8988T (cell line): ENCODE measurements at regions not wholly inside any gene's neighbourhood (a gene's known extent, or its start where the extent isn't known, plus 50 kb on each side); places are given as distances from the start of the nearest gene placed in this dataset.

Experiments
- DNase-seq: peaks from one replicate; pipeline ENCODE4 v3.0.0; 2011

GRCh38 chr3:187936676-187937075 lies 191.4 kb upstream of the BCL6 start:
- DNase-seq = no peak

DNA sequence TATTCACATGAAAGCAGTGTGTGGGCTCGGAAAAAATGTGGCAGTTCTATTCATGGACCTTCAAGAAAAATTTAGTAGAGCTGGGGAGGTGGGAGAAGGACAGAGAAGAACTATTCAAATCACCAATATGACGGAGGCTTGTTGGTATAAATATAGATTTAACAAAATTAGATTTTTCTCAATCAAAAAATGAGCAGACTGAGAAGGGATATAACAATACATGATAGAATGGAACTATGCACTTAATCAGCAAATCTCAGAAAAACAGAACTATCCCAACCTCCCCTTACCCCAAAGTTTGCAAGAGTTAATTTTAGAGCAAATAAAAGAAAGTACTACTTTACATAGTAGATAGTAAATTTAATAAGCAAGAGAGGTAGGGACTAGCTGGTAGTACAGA lies 194.6 kb upstream of the BCL6 start:
- DNase-seq = no peak

DNA sequence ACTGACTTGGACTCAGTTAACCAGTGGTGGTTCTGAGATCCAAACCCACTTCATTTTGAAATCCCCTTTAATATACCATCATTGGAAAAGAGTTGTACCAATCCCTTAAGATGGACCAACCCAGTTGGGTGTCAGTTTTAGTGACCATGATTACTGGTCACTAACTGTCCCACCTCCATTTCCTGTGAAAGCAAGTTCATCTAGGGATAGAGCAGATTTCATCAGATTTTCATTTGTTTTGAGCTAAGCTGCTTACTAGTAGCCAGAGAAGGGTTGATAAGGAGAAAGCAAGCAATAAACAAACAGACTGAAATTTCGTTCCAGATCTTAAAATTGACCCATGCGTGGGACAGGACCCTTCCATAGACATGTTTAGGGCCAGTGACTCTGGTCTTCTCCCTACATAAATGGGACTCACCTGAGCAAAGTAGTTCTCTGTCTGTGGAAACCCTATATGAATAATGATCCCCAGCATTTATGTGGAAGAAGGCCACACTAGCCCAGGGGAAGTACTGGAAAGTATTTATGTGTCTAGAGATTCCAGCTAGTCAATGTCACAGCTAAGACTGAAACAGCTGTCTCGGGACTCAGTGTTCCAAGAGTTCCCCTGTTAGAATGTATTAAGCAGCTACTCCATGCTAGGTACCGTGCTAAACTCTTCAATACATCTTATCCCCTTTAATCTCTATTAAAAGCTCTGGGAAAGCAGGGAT lies 196.0 kb upstream of the BCL6 start:
- DNase-seq = no peak

GRCh38 chr3:187941848-187942194 lies 196.6 kb upstream of the BCL6 start:
- no peak for DNase-seq

DNA sequence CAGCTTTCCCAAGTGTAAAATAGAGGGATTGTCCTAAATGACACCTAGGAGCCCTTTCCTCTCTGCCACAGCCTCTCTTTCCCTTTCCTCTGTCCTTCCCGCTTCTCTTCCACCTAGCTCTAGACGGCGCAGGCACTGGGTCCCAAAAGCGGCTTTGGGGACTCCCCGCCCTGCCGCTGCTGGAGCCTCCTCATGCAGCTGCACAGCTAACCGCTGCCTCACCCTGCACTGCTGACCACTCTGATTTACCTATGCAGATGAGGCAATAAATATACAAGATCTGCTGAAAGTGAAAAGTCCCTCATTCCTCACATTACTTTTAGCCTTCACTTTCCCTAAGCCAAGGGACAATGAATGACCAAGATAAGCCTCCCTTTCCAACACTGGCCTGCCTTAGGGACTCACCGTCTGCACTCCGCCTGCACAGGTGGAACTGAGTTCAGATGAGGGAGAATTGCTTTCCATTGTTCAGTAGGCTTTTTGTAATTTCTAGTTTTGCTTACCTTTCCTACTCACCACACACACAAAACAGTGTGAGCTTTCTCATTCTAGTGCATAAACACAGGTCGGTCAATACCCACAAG lies 197.5 kb upstream of the BCL6 start:
- DNase-seq = no peak

- DNase-seq = no peak
These were observed 198.6 kb upstream of the BCL6 start for GRCh38 chr3:187943677-187944389.

DNA sequence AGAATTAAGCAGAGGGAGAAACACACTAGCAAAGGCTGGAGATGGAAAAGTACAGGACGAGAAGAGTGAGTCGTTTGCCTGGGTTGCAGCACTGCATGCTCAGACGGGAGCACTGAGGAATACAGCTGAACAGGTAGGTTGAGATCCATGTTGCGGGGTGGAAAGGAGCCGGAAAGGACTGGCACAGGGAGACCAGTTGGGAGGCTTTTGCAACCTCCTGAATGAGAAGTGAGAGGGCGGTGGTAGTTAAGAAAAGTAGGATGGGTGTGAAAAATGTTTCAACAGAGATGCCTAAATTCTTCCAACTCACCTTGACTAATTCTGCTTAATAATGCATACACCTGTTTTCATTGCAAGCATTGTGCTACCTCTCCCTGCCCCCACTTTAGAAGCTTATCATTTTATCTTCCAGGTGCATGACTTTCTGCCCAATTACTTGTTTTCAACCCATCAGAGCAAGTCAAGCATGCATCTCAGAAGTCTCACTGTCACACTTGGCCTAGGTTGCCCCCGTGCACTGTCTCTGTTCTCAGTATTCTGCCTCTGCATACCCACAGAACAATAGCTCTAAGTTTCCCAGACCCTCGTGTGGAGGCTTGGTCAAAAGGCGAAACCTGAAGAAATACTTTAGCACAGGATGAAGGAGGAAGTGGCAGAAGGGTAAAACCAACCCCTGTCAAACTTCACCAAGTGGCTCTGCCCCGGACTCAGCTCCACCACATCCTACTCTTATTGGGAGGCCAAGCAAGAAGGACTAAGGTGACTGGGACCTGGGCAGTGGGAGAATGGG lies 199.3 kb upstream of the BCL6 start:
- no peak for DNase-seq

DNA sequence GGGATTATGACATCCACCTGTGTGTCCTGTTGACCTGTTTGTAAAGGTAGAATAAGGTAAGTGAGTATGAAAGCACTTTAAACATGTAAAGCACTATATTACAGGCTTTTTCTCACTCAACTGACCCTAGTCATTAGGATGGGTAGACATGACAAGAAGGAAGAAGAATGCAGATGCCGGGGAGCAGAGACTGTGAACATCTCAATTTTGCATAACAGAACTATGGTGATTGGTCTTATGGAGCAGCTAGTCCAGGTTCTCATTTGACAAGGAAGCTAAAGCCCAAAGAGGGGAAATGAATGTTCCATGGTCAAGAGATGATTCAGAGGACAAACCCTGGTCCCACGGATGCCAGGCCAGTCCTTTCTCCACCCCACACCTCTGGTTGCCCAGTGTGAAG lies 200.1 kb upstream of the BCL6 start:
- DNase-seq = no peak

- no peak for DNase-seq
These were observed 201.0 kb upstream of the BCL6 start for GRCh38 chr3:187946163-187946691.

DNA sequence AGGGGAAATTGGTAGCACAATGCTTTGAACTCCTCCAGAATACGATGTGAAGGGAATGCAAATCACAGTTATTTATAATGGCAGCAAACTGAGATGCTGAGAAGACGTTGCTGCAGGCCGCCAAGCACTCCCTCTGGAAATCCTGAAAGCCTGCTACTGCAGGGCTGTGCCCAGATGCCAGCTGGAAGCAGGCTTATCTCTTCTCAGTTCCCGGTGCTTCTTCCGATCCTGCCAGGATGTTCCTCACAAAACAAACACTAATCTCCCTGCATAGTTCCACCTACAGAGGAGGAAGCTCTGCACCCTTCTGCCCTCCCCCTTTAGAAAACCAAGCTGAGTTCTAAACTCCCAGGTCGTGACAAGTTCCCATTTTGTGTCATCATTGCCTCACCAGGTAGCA lies 201.7 kb upstream of the BCL6 start:
- DNase-seq = no peak

GRCh38 chr3:187947927-187948682 lies 202.8 kb upstream of the BCL6 start:
- DNase-seq = no peak

GRCh38 chr3:187949093-187949820 lies 204.0 kb upstream of the BCL6 start:
- no peak for DNase-seq

DNA sequence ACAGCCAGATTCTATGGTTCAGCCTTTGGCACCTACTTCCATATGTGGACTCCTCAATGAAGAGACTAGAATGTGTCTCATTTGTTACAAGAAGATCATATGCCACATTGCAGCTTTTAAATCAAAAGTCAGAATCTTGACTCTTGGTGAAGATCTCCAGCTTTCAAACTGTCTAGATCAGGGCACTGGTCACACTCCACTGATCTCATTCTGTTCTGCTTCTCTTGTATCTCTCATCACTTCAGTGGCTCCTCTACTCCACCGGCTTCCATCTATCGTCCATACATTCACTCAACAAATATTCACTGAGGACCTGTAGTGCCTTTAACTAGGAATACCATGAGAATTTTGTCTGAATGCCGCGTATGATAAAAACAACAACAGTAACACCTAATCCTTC lies 203.3 kb upstream of the LPP start:
- no peak for DNase-seq

GRCh38 chr3:187951452-187952190 lies 202.3 kb upstream of the LPP start:
- no peak for DNase-seq

GRCh38 chr3:187952849-187953248 lies 201.1 kb upstream of the LPP start:
- DNase-seq = no peak

DNA sequence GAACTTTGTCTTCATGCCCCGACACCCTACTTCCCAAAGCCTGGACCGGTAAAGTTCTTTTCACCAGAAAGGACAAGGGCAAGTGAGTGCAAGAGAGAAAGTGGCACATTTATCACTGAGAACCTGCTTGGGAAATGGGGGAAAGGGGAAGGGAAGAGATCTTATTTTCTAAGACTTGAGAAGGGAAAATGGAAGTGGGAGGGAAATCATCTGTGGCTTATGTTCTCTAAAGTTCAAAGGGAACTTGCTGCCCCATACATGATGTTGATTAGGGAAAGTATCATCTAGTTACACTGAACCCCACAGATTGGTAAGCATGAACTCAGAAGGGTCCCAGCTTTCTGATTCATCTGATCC lies 199.5 kb upstream of the LPP start:
- DNase-seq = no peak

DNA sequence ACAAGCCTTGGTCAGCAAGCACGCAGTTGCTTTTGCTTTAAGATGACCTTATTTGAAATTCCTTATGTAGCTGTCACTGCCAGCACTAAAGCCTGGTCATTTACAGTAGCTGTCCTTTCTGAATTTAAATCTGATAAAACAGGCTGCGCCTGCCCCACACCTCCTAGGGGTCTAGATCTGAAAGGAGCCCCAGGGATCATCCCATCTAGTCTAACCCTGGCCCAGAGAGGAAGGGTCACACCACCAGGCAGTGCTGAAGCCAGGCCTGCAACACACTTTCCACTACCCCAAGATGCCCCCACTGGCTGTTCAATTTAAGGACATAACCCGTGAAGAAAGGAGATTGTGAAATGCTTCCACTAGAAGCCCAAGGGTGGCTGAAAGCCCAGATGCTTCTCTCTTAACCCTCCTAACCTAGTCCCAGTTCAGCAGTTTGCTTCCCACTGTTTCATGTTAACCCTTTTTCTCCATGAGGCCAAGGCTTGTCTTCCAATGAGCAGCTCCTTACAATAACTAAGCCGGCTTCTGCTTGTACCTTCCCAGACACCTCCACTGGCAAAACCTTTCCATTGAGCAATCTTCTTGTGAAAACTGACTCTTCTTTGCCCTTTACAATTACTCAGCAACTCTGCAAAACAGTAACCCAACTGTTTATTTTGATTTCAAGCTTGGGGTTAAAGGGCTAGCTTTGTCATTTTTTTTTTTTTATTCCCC lies 198.9 kb upstream of the LPP start:
- no peak for DNase-seq

DNA sequence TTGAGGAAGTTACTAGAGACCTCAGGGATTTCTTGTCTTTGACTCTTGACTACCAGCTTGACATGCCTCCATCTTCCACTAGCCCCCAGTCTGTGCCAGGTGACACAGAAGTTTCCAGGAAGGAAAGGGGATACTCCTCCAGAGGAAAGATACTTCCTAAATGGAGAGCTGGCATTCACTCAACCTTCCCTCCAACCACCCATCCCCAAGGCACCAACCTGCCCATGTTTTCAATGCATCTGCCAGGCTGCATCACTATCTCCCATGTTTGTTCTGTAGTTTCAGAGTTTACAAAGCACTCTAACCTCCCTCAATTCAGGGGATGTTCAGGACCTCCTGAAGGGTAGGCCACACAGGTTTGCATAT lies 198.4 kb upstream of the LPP start:
- DNase-seq = no peak

DNA sequence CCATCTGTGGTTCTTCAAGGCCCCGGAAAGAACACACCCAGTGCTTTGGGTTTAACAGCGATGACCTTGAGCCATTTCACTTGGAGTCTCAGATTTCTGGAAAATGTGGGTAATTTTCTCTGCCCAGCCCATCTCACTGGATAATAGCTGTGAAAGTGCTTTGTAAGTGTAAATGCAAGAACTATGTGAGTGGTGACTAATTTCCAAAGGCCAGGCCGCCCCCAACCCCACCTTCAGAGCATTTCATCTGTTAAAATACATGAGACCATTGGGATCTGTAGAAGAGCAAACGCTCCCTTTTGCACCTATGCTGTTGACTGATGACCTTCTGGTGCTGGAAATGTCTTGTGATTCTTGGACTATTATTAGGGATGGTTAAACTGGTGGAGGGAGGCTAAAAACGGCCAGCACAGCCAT lies 196.8 kb upstream of the LPP start:
- no peak for DNase-seq

GRCh38 chr3:187957582-187957981 lies 196.4 kb upstream of the LPP start:
- no peak for DNase-seq
